ENCODE measurements at regions not wholly inside any gene's neighbourhood (a gene's known extent, or its start where the extent isn't known, plus 50 kb on each side); places are given as distances from the start of the nearest gene placed in this dataset.

GRCh38 chr18:34942276-34942675 is 98.9 kb upstream of the MAPRE2 start:
- no peak for TF ChIP-seq POLR2A (IDR thresholded peaks at IDR 0.05; ENCODE audit: low read length)
- TF ChIP-seq GATA1 (IDR thresholded peaks at IDR 0.05; ENCODE audit: low read depth, low read length) = no peak

Measured in erythroblast (primary cell).